HG03045 (cell line): ENCODE measurements at regions not wholly inside any gene's neighbourhood (a gene's known extent, or its start where the extent isn't known, plus 50 kb on each side); places are given as distances from the start of the nearest gene placed in this dataset.
"Not testable (repeated sequence)": the region's sequence is repeated elsewhere in the genome, so short reads cannot be mapped to it uniquely, and the experiment has no call there.

Experiments used
- ATAC-seq: cut with Tn5 transposase; IDR thresholded peaks from one replicate; pipeline ENCODE4 v1.9.1; 2021; ENCODE audit warnings: mild to moderate bottlenecking, moderate library complexity; ENCODE audit not compliant: unreplicated experiment

DNA sequence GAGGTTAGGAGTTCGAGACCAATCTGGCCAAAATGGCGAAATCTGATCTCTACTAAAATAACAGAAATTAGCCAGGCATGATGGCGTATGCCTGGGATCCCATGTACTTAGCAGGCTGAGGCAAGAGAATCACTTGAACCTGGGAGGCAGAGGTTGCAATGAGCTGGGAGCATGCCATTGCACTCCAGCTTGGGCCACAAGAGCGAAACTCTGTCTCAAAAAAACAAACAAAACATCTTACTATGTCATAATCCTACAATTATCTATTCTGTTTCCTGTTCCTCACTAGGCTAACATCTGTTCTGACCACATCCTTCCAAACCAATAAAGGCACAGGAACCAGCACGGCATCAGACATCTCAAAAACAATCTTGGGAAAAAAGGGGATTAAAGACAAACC lies 361.8 kb upstream of the UBE2E3 start:
- ATAC-seq: no peak

GRCh38 chr2:180614776-180615175 lies 365.6 kb upstream of the UBE2E3 start:
- no peak for ATAC-seq

- ATAC-seq: no peak
These were observed 370.6 kb upstream of the UBE2E3 start for GRCh38 chr2:180609626-180610340.

- no peak for ATAC-seq
These were observed 372.8 kb upstream of the UBE2E3 start for GRCh38 chr2:180607514-180608049.

DNA sequence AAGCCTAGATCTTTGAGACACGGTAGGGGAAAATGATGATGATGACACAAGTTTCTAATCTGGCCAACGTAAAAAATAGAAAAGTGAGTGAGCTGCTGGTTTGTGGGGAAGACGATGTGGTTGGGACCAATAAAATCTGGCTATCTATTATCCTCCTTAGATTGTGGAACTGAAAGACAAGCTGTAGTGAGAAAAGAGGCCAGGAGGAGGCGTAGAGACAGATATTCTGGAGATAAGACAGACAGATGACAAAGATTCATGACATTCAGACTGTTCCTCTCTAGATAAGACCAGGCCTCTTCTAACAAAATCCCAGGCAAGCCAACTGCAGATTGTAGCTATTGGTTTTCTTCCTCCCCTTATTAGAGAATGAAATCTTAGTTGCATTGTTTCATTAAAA lies 376.3 kb upstream of the UBE2E3 start:
- ATAC-seq: no peak

DNA sequence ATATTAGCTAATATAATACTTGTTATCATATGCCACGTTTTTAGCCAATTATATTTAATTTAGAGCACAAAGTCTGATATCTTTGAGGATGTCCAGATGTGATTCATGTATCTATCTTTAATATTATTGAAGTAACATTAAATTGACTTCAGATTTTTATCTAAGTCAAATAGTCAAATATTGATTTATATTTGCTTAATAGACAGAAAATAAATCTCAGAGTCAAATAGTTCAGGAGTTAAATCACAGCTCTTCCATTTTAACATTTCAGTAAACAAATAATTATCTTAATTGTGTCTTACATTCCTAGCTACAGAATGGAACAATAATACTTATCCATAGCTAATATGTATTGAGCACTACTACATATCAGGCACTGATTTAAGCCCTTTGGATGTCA lies 379.4 kb upstream of the UBE2E3 start:
- ATAC-seq: no peak

- no peak for ATAC-seq
These were observed 380.6 kb upstream of the UBE2E3 start for GRCh38 chr2:180599804-180600203.

DNA sequence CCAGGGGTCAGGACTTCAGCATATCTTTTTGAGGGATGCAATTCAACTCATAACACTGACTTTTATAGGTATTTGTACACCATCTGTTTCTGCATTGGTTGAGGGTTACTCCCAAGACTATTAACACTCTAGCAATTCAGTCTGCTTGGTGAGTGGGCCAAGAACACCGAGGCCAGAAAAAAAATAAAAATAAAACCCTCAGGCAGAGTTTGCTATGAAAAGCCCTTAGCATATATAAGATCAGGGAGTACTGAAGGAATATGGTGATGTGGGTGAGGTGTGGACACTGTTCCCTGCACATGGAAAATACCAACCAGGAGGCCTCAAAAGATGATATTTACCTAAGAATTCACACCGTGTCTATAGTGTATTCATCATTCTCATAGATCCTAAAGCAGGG lies 383.2 kb upstream of the UBE2E3 start:
- no peak for ATAC-seq

- no peak for ATAC-seq
These were observed 384.0 kb upstream of the UBE2E3 start for GRCh38 chr2:180596453-180596852.

- no peak for ATAC-seq
These were observed 388.5 kb upstream of the UBE2E3 start for GRCh38 chr2:180591947-180592346.

GRCh38 chr2:180591093-180591781 lies 389.2 kb upstream of the UBE2E3 start:
- not testable (repeated sequence) for ATAC-seq

DNA sequence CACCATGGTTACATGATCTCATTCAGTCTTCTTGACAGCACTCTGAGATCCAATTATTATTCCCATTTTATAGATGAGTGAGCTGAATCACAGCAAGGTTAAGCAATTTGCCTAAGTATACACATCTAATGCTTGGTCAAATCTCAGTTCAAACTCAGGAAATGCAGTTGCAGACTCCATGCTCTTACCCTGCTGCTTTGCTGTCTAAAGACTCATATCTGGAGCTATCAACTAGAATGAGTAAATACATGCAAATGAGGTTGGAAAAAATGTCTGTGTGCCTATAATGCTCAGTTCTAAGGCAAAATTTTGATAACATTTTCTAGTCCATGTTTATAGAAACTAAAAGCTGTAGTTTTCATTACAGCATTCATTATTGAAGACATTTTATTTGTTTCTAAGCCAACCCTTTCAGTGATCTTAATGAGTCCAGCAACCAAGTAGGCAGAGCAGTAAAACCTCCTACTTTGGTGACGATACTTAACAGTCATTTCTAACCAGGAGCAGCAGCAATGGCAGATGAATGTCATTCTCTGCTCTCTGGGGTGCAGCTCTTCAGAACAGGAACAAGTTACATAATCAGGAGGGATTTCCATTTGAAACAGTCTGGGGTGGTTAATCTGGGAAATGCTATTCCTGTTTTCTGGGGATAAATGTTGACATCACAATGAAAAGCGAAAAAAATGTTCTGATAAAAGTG lies 396.8 kb upstream of the UBE2E3 start:
- no peak for ATAC-seq

- no peak for ATAC-seq
These were observed 401.0 kb upstream of the UBE2E3 start for GRCh38 chr2:180579388-180579787.

DNA sequence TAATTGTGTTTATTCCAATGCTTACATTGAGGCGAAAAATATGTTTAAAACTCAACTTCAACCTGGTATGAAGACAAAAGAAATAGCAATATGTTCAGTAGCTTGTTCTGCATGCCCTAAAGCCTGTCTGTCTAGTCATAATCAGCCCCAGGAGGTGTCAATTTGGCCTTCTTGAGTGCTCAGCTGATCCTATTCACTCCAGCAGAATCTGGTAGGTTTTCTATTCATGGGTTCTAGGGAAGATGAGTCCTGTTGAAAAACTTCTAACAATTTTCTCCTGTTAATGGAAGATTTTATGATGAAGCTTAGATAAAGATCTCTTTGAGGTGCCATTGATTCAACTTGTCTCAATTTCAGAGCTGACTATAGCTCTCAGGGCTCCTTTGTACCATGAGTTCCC lies 402.0 kb upstream of the UBE2E3 start:
- ATAC-seq: no peak

DNA sequence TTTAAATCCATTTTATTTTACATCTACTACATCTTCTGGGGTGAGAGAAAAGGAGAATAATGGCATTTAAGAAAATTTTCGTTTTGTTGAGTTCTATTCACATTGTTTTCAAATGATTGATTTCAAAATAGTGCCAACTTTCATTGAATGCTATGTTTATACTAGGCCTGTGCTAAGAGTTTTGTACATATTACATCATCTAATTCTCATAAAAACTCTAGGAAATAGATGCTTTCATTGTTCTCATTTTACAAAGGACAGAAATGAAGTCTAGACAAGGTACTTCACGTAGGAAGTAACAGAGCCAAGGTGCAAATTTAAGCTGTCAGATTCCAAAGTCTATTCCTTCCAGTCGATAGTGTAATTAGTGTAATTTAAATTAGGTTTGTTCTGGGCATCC lies 402.8 kb upstream of the UBE2E3 start:
- ATAC-seq: no peak

- no peak for ATAC-seq
These were observed 406.5 kb upstream of the UBE2E3 start for GRCh38 chr2:180573951-180574350.

GRCh38 chr2:180572346-180572745 lies 408.1 kb upstream of the UBE2E3 start:
- ATAC-seq: no peak

DNA sequence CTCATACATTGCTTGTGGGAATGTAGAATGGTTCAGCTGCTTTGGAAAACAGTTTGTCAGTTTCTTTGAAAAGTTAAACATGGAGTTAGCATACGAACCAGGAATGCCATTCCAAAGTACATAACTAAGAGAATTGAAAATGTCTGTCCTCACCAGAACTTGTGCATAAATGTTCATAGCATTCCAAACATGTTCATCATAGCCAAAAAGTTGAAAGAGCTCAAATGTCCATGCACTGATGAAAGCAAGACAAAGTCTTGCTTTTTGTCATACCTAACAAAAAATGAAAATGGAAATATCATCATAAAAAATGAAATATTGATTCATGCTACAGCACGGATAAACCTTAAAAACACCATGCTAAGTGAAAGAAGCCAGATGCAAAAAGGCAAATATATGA lies 408.8 kb upstream of the UBE2E3 start:
- no peak for ATAC-seq

DNA sequence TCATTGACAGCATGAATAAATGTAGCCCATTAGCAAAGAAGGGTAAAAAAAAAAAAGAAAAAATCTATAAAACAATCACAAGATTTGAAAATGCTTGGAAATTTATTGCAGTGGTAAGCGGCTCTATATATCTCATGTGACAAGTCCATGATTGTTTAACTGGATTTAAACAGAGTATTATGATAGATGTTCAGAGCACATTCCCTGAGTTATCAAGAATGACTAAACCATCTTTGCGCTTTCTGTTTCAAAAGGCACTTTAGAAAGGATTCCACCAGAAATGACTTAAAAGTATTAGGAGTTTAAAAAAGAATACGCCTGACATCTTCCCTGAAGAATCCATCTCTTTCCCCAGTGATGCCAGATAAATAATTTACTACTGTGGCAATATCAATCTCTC lies 409.5 kb upstream of the UBE2E3 start:
- no peak for ATAC-seq

- no peak for ATAC-seq
These were observed 416.4 kb upstream of the UBE2E3 start for GRCh38 chr2:180564051-180564450.

DNA sequence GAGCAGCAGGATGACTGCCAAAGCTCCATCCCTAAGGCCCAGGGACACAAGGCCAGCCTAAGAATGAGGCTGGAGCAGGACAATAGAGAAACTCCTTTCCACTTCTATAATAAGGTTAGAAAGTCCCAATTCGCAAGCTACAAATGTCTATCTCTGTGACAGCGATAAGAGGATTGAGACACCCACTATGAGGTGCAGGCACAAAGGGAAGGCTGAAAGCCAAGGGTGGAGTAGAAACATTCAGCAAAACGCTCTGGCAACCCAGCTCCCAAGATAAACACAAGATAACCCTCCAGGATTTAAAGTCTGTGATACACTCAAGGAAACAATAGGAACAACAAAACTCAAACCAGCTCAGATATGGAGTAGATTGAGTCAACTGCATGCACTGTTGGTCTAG lies 418.0 kb upstream of the UBE2E3 start:
- ATAC-seq: no peak

DNA sequence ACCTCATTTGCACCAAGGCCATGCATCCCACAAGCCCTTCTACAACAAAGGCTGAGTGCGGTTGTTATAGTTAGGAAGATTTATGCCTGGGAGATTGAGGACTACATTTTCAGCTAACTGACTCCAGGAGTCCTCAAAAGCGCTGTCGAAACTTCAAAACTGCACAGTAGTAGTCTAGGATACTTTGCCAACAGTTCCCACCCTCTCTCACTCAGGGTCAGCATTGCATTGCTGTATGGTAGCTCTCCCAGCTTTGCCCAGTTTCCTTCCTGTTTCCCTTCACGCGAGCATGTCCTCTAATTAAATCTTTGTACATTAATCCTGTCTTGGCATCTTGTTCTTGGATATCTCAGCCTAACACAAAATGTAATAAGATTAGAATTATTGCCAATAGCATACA lies 420.6 kb upstream of the UBE2E3 start:
- no peak for ATAC-seq
